Prostate gland (tissue), 2 donors: ENCODE measurements at regions not wholly inside any gene's neighbourhood (a gene's known extent, or its start where the extent isn't known, plus 50 kb on each side); places are given as distances from the start of the nearest gene placed in this dataset.

Experiments
- DNase-seq: peaks from one replicate; pipeline ENCODE4 v3.0.0-alpha.2; 2019; ENCODE audit warnings: low spot score
- H3K27ac ChIP-seq, 2 donors: fragments of 200-600 bp; sonication (generic); 2 replicates each; pipeline ENCODE4 v1.5.1; 2017 to 2019
- H3K27me3 ChIP-seq: fragments of 200-600 bp; sonication (generic); replicated peaks from 2 replicates; pipeline ENCODE4 v1.5.1; 2019; ENCODE audit not compliant: insufficient read depth
- H3K36me3 ChIP-seq, 2 donors: fragments of 200-600 bp; sonication (generic); 1 replicate in 1 of 2; 2 replicates in 1 of 2; pipeline versions ENCODE4 v1.5.1 to v1.8.1; 2017 to 2019
- H3K4me1 ChIP-seq: fragments of 200-600 bp; sonication (generic); replicated peaks from 2 replicates; pipeline ENCODE4 v1.5.1; 2019
- H3K4me3 ChIP-seq, 2 donors: fragments of 200-600 bp; sonication (generic); 2 replicates each; pipeline ENCODE4 v1.5.1; 2017 to 2019
- H3K9me3 ChIP-seq: fragments of 200-600 bp; sonication (generic); 2 replicates; pipeline ENCODE4 v1.5.1; 2017
- POLR2A ChIP-seq: fragments of 450-650 bp; IDR thresholded peaks from one replicate; pipeline ENCODE4 v1.6.1; 2016; ENCODE audit warnings: antibody characterized with exemption, mild to moderate bottlenecking
- POLR2AphosphoS5 ChIP-seq: sonication (generic); formaldehyde crosslinking; IDR thresholded peaks from one replicate; pipeline ENCODE4 v1.6.1; 2017; ENCODE audit warnings: antibody characterized with exemption
- WGBS: methylation state at CpG from one replicate; pipeline ENCODE4 v1.1.5; 2018; 5-methylcytosine and 5-hydroxymethylcytosine counted together
- intact Hi-C: fragments of 100-400 bp; cut with DNase I; formaldehyde crosslinking; loops from one replicate; pipeline ENCODE4 v1.14.2; 2022
- TF ChIP-seq, protein P1 (sequence below), 4 experiments: fragments of 200-600 bp in 2 of 4; fragments of 450-650 bp in 2 of 4; sonication (generic) in 2 of 4; IDR thresholded peaks; 1 replicate in 3 of 4; 2 replicates in 1 of 4; pipeline ENCODE4 v1.5.1; 2016 to 2019; ENCODE audit warnings: antibody characterized with exemption in 4 of 4, mild to moderate bottlenecking in 2 of 4, moderate library complexity in 2 of 4

DNA sequence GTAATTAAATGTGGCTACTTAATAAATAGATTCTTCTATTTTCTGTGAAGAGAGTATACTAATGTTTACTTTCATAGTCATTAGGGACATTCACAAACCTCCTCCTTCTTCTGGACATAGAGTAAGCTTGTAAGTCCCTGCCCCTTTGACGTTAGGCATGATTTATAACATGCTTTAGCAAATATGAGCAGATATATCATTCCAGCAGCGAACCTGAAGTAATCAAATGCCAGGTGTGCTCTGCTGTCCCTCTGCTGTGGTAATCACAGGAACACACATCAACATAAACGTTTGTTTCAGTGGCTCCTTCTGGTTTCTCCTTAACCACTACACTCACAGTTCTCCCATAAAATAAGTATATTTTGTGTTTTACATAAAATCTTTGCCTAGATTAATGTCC is 961.8 kb downstream of the FLRT2 start:
- DNase-seq = no peak

DNA sequence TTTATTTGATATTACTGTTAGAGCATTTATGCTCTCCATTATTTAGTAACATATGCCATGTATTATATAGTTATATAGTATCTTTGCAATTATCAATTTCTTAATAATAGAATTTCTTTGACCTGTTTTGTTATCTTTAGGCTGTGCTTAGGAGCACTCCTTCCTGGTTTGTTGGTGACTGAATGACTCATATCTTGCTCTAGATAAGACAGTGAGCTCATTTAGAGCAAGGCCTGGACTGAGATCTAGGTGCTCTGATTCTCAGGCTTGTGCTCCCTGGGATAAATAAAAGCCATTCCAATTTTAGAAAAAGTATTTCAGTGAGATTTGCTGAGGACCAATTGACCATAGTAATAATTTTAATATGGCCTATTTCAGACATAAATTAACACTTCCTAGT is 951.2 kb downstream of the FLRT2 start:
- Histone ChIP-seq H3K4me1 (no peaks in the 10 kb centered on the region), H3K27ac (no peak overlapping the region), H3K4me3 (no peak overlapping the region), H3K9me3 (no peaks in the 10 kb centered on the region), H3K36me3 (no peaks in the 10 kb centered on the region), H3K27me3 (no peaks in the 10 kb centered on the region)
- DNase-seq = no peak
- TF ChIP-seq, protein P1, sequence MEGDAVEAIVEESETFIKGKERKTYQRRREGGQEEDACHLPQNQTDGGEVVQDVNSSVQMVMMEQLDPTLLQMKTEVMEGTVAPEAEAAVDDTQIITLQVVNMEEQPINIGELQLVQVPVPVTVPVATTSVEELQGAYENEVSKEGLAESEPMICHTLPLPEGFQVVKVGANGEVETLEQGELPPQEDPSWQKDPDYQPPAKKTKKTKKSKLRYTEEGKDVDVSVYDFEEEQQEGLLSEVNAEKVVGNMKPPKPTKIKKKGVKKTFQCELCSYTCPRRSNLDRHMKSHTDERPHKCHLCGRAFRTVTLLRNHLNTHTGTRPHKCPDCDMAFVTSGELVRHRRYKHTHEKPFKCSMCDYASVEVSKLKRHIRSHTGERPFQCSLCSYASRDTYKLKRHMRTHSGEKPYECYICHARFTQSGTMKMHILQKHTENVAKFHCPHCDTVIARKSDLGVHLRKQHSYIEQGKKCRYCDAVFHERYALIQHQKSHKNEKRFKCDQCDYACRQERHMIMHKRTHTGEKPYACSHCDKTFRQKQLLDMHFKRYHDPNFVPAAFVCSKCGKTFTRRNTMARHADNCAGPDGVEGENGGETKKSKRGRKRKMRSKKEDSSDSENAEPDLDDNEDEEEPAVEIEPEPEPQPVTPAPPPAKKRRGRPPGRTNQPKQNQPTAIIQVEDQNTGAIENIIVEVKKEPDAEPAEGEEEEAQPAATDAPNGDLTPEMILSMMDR (IDR thresholded peaks at IDR 0.05) = no peak
- TF ChIP-seq POLR2A (no peak), POLR2AphosphoS5 (no peak)
- intact Hi-C loops = no loop called here

More for the DNA sequence above, 961.8 kb downstream of the FLRT2 start:
- Histone ChIP-seq H3K36me3 (no peaks in the 10 kb centered on the region), H3K27ac (no peak overlapping the region), H3K27me3 (no peaks in the 10 kb centered on the region), H3K9me3 (no peaks in the 10 kb centered on the region), H3K4me3 (no peak overlapping the region), H3K4me1 (no peaks in the 10 kb centered on the region)
- TF ChIP-seq, protein P1 (IDR thresholded peaks at IDR 0.05) = no peak
- TF ChIP-seq POLR2AphosphoS5 = no peak
- TF ChIP-seq POLR2A = no peak
- 34% methylated on average over 3 of the region's 3 CpGs for WGBS
- intact Hi-C loops = no loop called here

DNA sequence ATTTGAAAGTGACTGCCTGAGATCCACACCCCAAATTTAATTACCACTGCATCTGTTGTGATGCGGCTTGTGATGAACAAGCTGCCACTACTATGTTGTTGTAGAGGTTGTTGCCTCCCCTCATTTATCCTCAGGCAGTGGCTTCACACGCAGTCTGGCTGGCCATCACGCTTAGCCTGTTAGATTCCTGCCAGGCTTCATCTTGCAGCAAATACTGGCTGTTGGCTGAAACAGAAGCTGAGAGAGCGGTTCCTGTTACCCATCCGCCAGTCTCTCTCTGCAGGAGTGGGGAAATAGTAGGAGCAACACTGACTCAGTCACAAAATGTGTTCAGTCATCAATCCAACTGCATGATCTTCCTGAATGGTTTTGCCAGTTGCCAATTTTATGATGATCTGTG is 934.4 kb downstream of the FLRT2 start:
- no peaks in the 10 kb centered on the region for H3K36me3 ChIP-seq
- no peak overlapping the region for H3K4me3 ChIP-seq
- DNase-seq = no peak
- intact Hi-C loops = no loop called here
- no peaks in the 10 kb centered on the region for H3K9me3 ChIP-seq
- H3K27ac ChIP-seq = no peak overlapping the region
- TF ChIP-seq, protein P1 (IDR thresholded peaks at IDR 0.05) = no peak
- TF ChIP-seq POLR2AphosphoS5 = no peak
- no peak for TF ChIP-seq POLR2A
- WGBS = 82% methylated on average over 5 of the region's 5 CpGs
- no peaks in the 10 kb centered on the region for H3K4me1 ChIP-seq
- no peaks in the 10 kb centered on the region for H3K27me3 ChIP-seq

DNA sequence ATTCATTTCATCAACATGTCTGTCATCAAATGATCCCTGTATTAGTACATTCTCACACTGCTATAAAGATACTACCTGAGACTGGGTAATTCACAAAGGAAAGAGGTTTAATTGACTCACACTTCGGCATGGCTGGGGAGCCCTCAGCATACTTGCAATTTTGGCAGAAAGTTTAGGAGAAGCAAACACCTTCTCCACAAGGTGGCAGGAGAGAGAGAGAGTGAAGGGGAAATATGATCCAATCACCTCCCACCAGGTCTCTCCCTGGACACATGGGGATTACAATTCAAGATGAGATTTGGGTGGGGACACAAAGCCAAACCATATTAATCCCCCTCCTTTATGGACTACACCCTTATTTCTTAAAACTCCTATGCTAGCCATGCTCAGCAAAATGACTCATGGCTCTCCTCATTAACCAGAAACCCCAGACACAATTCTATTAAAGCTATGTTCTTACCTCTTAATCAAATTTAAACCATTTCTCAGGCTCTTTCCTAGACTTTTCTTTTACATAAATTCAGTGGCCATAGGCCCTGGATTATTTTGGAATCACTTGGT is 932.3 kb downstream of the FLRT2 start:
- TF ChIP-seq, protein P1 (IDR thresholded peaks at IDR 0.05) = no peak
- 81% methylated on average over 1 of the region's 1 CpG for WGBS
- intact Hi-C loops = no loop called here
- Histone ChIP-seq H3K36me3 (no peaks in the 10 kb centered on the region), H3K9me3 (no peaks in the 10 kb centered on the region), H3K27ac (no peak overlapping the region), H3K4me3 (no peak overlapping the region), H3K4me1 (no peaks in the 10 kb centered on the region), H3K27me3 (no peaks in the 10 kb centered on the region)
- no peak for DNase-seq

DNA sequence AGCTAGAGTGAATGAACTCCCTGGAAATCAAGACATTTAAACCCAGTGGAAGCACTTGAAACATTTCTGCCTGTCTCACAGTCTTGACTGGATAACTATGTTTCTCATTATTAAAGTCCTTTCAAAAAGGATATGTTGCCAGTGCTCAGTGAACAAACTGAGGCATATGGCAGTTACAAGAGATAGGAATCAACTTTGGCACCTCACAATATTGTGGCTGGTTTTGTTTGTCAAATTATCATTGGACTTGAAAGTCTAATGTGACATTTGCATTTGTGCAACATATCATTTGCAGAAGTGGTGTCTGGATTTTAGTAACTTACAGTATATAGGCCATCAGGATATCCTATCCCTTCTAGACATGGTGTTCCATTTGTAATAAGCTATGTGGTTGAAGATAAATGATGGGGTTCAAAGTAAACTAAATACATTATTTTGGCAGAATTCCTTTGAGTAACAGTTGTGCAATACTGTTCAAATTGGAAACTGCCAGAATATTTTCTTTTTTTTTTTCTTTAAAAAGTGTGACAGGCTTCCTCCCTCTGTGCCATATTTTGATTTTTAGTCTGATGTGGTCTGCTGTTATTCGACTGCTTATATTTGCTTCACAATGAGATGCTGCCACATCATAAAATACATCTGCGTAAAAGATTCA is 927.7 kb downstream of the FLRT2 start:
- 82% methylated on average over 2 of the region's 2 CpGs for WGBS
- Histone ChIP-seq H3K9me3 (no peaks in the 10 kb centered on the region), H3K27me3 (no peaks in the 10 kb centered on the region), H3K36me3 (no peaks in the 10 kb centered on the region), H3K4me1 (no peaks in the 10 kb centered on the region), H3K27ac (no peak overlapping the region), H3K4me3 (no peak overlapping the region)
- intact Hi-C loops = no loop called here
- no peak for TF ChIP-seq POLR2AphosphoS5
- no peak for TF ChIP-seq POLR2A
- TF ChIP-seq, protein P1 (IDR thresholded peaks at IDR 0.05) = no peak
- no peak for DNase-seq
